EL (cell line): ENCODE measurements at regions not wholly inside any gene's neighbourhood (a gene's known extent, or its start where the extent isn't known, plus 50 kb on each side); places are given as distances from the start of the nearest gene placed in this dataset.

Experiments
- DNase-seq: peaks from one replicate; pipeline ENCODE4 v3.0.0-alpha.2; 2016

GRCh38 chr11:92675303-92675702 is 294.1 kb upstream of the MTNR1B start:
- no peak for DNase-seq

GRCh38 chr11:92675810-92676209 is 293.6 kb upstream of the MTNR1B start:
- DNase-seq, result no peak

GRCh38 chr11:92678008-92678611 is 291.3 kb upstream of the MTNR1B start:
- no peak for DNase-seq

GRCh38 chr11:92681586-92681985 is 287.9 kb upstream of the MTNR1B start:
- no peak for DNase-seq

GRCh38 chr11:92682136-92682535 is 287.3 kb upstream of the MTNR1B start:
- DNase-seq, result no peak

- no peak for DNase-seq
Observed at GRCh38 chr11:92682952-92683351, 286.5 kb upstream of the MTNR1B start.

- no peak for DNase-seq
Observed at GRCh38 chr11:92685049-92685448, 284.4 kb upstream of the MTNR1B start.

GRCh38 chr11:92687724-92688123 is 281.7 kb upstream of the MTNR1B start:
- no peak for DNase-seq

GRCh38 chr11:92688416-92688815 is 281.0 kb upstream of the MTNR1B start:
- DNase-seq, result no peak

GRCh38 chr11:92692826-92693546 is 276.5 kb upstream of the MTNR1B start:
- peak; percentile 25 for DNase-seq

GRCh38 chr11:92696076-92696475 is 273.4 kb upstream of the MTNR1B start:
- no peak for DNase-seq

GRCh38 chr11:92697461-92698312 is 271.8 kb upstream of the MTNR1B start:
- DNase-seq, result peak; percentile 42

GRCh38 chr11:92698742-92699141 is 270.7 kb upstream of the MTNR1B start:
- no peak for DNase-seq

GRCh38 chr11:92702037-92702804 is 267.2 kb upstream of the MTNR1B start:
- peak; percentile 24 for DNase-seq

GRCh38 chr11:92702805-92703448 is 266.5 kb upstream of the MTNR1B start:
- DNase-seq, result peak; percentile 65

GRCh38 chr11:92703449-92703830 is 266.0 kb upstream of the MTNR1B start:
- peak; percentile 49 for DNase-seq

- no peak for DNase-seq
Observed at GRCh38 chr11:92707173-92707619, 262.3 kb upstream of the MTNR1B start.

GRCh38 chr11:92707665-92708064 is 261.8 kb upstream of the MTNR1B start:
- DNase-seq, result no peak

- DNase-seq, result no peak
Observed at GRCh38 chr11:92709329-92709728, 260.1 kb upstream of the MTNR1B start.

GRCh38 chr11:92711926-92712325 is 257.5 kb upstream of the MTNR1B start:
- peak; percentile 16 for DNase-seq

- no peak for DNase-seq
Observed at GRCh38 chr11:92714111-92714510, 255.3 kb upstream of the MTNR1B start.

GRCh38 chr11:92717240-92717639 is 252.2 kb upstream of the MTNR1B start:
- DNase-seq, result no peak
